ENCODE measurements at regions not wholly inside any gene's neighbourhood (a gene's known extent, or its start where the extent isn't known, plus 50 kb on each side); places are given as distances from the start of the nearest gene placed in this dataset.

DNA sequence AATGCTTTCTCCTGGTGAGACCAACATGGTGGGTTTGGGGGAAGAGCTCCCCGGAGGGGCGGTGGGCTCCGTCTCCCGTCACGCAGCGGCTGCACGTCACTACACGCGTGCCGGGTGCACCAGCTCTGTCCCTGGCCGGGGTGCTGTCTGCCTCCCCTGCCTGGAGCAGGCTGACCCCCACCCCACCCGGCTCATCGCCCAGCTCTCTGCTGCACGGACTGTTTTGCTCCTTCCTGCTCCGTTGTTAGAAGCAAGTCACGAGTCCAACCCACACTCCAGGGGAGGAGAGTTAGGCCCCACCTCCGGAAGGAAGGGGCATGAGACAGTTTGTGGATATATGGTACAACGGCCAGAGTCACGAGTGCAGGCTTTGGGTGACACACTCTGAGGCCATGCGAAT lies 364.9 kb downstream of the BRD1 start:
- TF ChIP-seq, protein P1, sequence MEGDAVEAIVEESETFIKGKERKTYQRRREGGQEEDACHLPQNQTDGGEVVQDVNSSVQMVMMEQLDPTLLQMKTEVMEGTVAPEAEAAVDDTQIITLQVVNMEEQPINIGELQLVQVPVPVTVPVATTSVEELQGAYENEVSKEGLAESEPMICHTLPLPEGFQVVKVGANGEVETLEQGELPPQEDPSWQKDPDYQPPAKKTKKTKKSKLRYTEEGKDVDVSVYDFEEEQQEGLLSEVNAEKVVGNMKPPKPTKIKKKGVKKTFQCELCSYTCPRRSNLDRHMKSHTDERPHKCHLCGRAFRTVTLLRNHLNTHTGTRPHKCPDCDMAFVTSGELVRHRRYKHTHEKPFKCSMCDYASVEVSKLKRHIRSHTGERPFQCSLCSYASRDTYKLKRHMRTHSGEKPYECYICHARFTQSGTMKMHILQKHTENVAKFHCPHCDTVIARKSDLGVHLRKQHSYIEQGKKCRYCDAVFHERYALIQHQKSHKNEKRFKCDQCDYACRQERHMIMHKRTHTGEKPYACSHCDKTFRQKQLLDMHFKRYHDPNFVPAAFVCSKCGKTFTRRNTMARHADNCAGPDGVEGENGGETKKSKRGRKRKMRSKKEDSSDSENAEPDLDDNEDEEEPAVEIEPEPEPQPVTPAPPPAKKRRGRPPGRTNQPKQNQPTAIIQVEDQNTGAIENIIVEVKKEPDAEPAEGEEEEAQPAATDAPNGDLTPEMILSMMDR (IDR thresholded peaks at IDR 0.05), result no peak
- TF ChIP-seq POLR2A (IDR thresholded peaks at IDR 0.05), result no peak

Data from heart left ventricle (tissue), 13 donors.